Breast epithelium (tissue), 4 donors: ENCODE measurements at regions not wholly inside any gene's neighbourhood (a gene's known extent, or its start where the extent isn't known, plus 50 kb on each side); places are given as distances from the start of the nearest gene placed in this dataset.
"Not testable (repeated sequence)": the region's sequence is repeated elsewhere in the genome, so short reads cannot be mapped to it uniquely, and the experiment has no call there.

Source experiments
- DNase-seq, 2 donors: peaks; one replicate each; pipeline ENCODE4 v3.0.0-alpha.2; 2019; ENCODE audit warnings: low spot score in 2 of 2
- H3K27ac ChIP-seq, 2 donors: fragments of 200-600 bp; sonication (generic) in 1 of 2; one replicate each; pipeline ENCODE4 v1.5.1; 2016 to 2019; ENCODE audit warnings: mild to moderate bottlenecking in 1 of 2
- H3K27me3 ChIP-seq, 2 donors: fragments of 200-600 bp; sonication (generic) in 1 of 2; one replicate each; pipeline versions ENCODE4 v1.5.1 to v1.6.0; 2017 to 2019; ENCODE audit warnings: control low read depth in 1 of 2, mild to moderate bottlenecking in 1 of 2
- H3K36me3 ChIP-seq: fragments of 200-600 bp; one replicate; pipeline ENCODE4 v1.5.1; 2019
- H3K4me1 ChIP-seq, 2 donors: fragments of 200-600 bp; sonication (generic); one replicate each; pipeline ENCODE4 v1.5.1; 2016 to 2019; ENCODE audit warnings: control low read depth in 1 of 2
- H3K4me3 ChIP-seq, 3 donors: fragments of 200-600 bp; sonication (generic); 1 replicate in 2 of 3; 2 replicates in 1 of 3; pipeline ENCODE4 v1.5.1; 2016 to 2019; ENCODE audit warnings: mild to moderate bottlenecking in 3 of 3, moderate library complexity in 2 of 3
- H3K9me3 ChIP-seq, 2 donors: fragments of 200-600 bp; sonication (generic) in 1 of 2; one replicate each; pipeline ENCODE4 v1.5.1; 2016 to 2019; ENCODE audit warnings: control low read depth in 1 of 2
- CTCF ChIP-seq, 3 donors: fragments of 450-650 bp; IDR thresholded peaks; one replicate each; pipeline ENCODE4 v1.5.1; 2016 to 2017; ENCODE audit warnings: antibody characterized with exemption in 3 of 3, mild to moderate bottlenecking in 3 of 3, moderate library complexity in 3 of 3
- POLR2A ChIP-seq: fragments of 450-650 bp; IDR thresholded peaks from one replicate; pipeline ENCODE4 v1.6.1; 2016; ENCODE audit warnings: antibody characterized with exemption, mild to moderate bottlenecking, moderate library complexity
- POLR2AphosphoS5 ChIP-seq, 3 donors: sonication (generic); formaldehyde crosslinking; IDR thresholded peaks; one replicate each; pipeline ENCODE4 v1.6.1; 2017; ENCODE audit warnings: antibody characterized with exemption in 3 of 3
- intact Hi-C: fragments of 100-400 bp; cut with DNase I; formaldehyde crosslinking; loops from one replicate; pipeline ENCODE4 v1.15.1; 2023; ENCODE audit warnings: low total_unique reads

- no peaks in the 10 kb centered on the region for H3K36me3 ChIP-seq
- H3K9me3 ChIP-seq = peaks cover 0 to 6% of the 10 kb centered on the region in 2 donors
- H3K4me3 ChIP-seq = no peak overlapping the region
- no peaks in the 10 kb centered on the region for H3K4me1 ChIP-seq
- H3K27me3 ChIP-seq = no peaks in the 10 kb centered on the region
- intact Hi-C loops = no loop called here
- no peak for TF ChIP-seq POLR2A
- TF ChIP-seq CTCF (IDR thresholded peaks at IDR 0.05) = no peak
- TF ChIP-seq POLR2AphosphoS5 (IDR thresholded peaks at IDR 0.05) = no peak
- H3K27ac ChIP-seq = no peak overlapping the region
- no peak for DNase-seq
Observed at GRCh38 chr2:8558096-8558495, 123.8 kb upstream of the ID2 start.

GRCh38 chr2:8558956-8559355 is 122.9 kb upstream of the ID2 start:
- intact Hi-C loops = no loop called here
- no peak overlapping the region for H3K4me3 ChIP-seq

DNA sequence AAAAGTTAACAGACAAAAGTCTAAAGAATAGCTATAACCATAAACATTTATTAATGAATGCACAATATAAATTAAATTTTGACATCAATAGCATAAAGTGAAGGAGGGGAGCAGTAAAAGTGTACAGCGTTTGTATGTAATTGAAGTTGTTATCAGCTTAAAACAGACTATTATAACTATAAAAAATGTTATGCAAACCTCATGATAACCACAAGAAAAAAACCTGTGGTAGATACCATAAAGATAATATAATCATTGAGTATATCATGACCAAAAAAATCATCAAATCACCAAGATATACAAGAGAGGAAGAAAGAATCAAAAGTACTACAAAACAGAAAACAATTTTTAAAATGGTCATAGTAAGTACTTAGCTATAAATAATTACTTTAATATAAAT is 122.1 kb upstream of the ID2 start:
- Histone ChIP-seq H3K27me3 (no peaks in the 10 kb centered on the region), H3K4me3 (no peak overlapping the region), H3K27ac (no peak overlapping the region), H3K36me3 (no peaks in the 10 kb centered on the region), H3K4me1 (no peaks in the 10 kb centered on the region), H3K9me3 (peaks cover 0 to 6% of the 10 kb centered on the region in 2 donors)
- TF ChIP-seq POLR2AphosphoS5 (IDR thresholded peaks at IDR 0.05) = no peak
- no peak for TF ChIP-seq POLR2A
- TF ChIP-seq CTCF (IDR thresholded peaks at IDR 0.05) = no peak
- intact Hi-C loops = no loop called here
- DNase-seq = no peak

More at GRCh38 chr2:8558956-8559355, 122.9 kb upstream of the ID2 start:
- TF ChIP-seq POLR2A (no peak), POLR2AphosphoS5 (IDR thresholded peaks at IDR 0.05) (no peak), CTCF (IDR thresholded peaks at IDR 0.05) (no peak)
- Histone ChIP-seq H3K36me3 (no peaks in the 10 kb centered on the region), H3K27ac (no peak overlapping the region), H3K9me3 (peaks cover 0 to 6% of the 10 kb centered on the region in 2 donors), H3K4me1 (no peaks in the 10 kb centered on the region), H3K27me3 (no peaks in the 10 kb centered on the region)
- DNase-seq = no peak

DNA sequence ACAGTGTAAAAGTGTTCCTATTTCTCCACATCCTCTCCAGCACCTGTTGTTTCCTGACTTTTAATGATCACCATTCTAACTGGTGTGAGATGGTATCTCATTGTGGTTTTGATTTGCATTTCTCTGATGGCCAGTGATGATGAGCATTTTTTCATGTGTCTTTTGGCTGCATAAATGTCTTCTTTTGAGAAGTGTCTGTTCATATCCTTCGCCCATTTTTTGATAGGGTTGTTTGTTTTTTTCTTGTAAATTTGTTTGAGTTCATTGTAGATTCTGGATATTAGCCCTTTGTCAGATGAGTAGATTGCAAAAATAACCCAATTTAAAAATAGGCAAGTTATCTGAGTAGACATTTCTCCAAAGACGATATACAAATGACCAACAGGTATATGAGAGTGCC is 120.2 kb upstream of the ID2 start:
- DNase-seq, H3K27me3 ChIP-seq, intact Hi-C loops: not testable (repeated sequence)

DNA sequence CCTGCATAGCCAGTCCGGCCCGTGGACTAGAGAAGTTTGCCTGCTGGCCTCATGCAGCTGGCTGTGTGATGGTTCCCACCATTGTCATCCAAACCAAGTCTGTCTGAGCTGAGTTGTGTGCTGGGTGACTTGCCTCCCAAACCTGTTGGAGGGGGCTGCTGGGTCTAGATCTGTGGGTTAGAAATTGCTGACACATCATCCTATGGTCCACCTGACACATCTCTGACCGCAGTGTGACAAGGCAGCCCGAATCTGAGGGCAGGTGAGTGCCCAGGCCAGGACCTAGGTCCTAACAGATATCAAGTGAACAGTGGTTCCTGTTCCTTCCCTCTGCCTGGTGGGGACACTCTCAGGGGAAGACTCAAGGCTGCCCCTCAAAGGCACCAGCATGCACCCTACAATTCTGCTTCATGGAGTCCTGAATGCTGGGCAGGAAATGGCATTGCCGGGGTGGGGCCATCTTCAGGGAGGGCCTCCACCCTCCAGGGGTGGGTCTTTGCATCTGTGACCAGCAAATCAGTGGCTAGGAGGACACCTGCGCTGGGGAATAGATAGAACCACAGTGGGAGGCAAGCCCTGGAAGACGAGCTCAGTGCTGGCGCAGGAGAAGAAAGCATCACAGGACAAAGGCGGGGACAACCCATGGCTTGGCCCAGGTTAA is 117.9 kb upstream of the ID2 start:
- no peak for TF ChIP-seq CTCF (IDR thresholded peaks at IDR 0.05)
- no peak for TF ChIP-seq POLR2AphosphoS5 (IDR thresholded peaks at IDR 0.05)
- no peak for TF ChIP-seq POLR2A
- H3K4me3 ChIP-seq = no peak overlapping the region

More for the DNA sequence above, 120.2 kb upstream of the ID2 start:
- not testable (repeated sequence) for H3K4me1 ChIP-seq, H3K36me3 ChIP-seq, H3K9me3 ChIP-seq, H3K27ac ChIP-seq, H3K4me3 ChIP-seq

More for the DNA sequence above, 117.9 kb upstream of the ID2 start:
- no peak for DNase-seq
- H3K27me3 ChIP-seq = no peaks in the 10 kb centered on the region
- intact Hi-C loops = no loop called here
- no peak overlapping the region for H3K27ac ChIP-seq
- H3K36me3 ChIP-seq = no peaks in the 10 kb centered on the region
- H3K4me1 ChIP-seq = no peaks in the 10 kb centered on the region
- H3K9me3 ChIP-seq = no peaks in the 10 kb centered on the region
